ENCODE measurements at regions not wholly inside any gene's neighbourhood (a gene's known extent, or its start where the extent isn't known, plus 50 kb on each side); places are given as distances from the start of the nearest gene placed in this dataset.

DNA sequence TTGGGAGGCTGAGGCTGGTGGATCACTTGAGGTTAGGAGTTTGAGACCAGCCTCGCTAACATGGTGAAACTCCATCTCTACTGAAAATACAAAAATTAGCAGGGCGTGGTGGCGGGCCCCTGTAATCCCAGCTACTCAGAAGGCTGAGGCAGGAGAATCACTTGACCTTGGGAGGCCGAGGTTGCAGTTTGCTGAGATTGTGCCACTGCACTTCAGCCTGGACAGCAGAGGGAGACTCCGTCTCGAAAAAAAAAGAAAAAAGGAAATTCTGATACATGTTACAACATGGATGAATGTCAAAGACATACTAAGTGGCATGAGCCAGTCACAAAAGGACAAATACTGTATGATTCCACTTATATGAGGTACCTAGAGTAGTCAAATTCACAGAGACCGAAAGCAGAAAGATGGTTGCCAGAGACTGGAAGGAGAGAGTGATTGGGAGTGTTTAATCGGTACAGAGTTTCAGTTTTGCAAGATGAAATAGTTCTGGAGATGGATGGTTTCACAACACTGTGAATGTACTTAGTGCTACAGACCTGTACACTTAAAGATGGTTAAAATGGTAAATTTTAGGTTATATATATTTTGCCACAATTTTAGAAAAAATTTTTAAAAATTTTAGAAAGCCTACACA is 92.3 kb downstream of the BLID start:
- H3K23me2 ChIP-seq (ENCODE audit: insufficient read length, low read depth, low read length, poor library complexity, severe bottlenecking), result no peaks in the 10 kb centered on the region
- H3K23ac ChIP-seq (ENCODE audit: insufficient read length, low read depth, low read length), result no peak overlapping the region
- H2BK120ac ChIP-seq (ENCODE audit: low read depth, low read length, poor library complexity, severe bottlenecking), result no peak overlapping the region
- no peaks in the 10 kb centered on the region for H3K36me3 Mint-ChIP-seq (ENCODE audit: insufficient read depth in 1 of 3, low read depth in 3 of 3)
- no peak overlapping the region for H4K8ac ChIP-seq (replicated peaks; ENCODE audit: insufficient read length, low read depth, low read length)
- no peak overlapping the region for H4K5ac ChIP-seq (ENCODE audit: insufficient read length, low read depth, low read length)
- DNase-seq, result no peak
- H3K9ac ChIP-seq (ENCODE audit: extremely low read depth, insufficient read length, low read length), result no peak overlapping the region
- H2BK5ac ChIP-seq (ENCODE audit: insufficient read length, low read length), result no peak overlapping the region
- no peaks in the 10 kb centered on the region for H3K27me3 ChIP-seq (ENCODE audit: insufficient read depth, low read length)
- no peak overlapping the region for H2BK15ac ChIP-seq (ENCODE audit: low read depth, low read length)
- no peak overlapping the region for H3K56ac ChIP-seq (ENCODE audit: insufficient read length, low read depth, low read length)
- H3K27me3 Mint-ChIP-seq (ENCODE audit: low read depth), result no peaks in the 10 kb centered on the region; the same call in 1 of the 2 replicates
- no peak overlapping the region for H2BK12ac ChIP-seq (ENCODE audit: insufficient read length, low read depth, low read length)
- H3K27ac Mint-ChIP-seq, result no peak overlapping the region
- WGBS (ENCODE audit: extremely low coverage, insufficient read length, low lambda C conversion rate), result no CpG with 5 or more reads among the region's 8 CpGs
- H3K4me3 Mint-ChIP-seq, result no peak overlapping the region
- no peak overlapping the region for H3K4ac ChIP-seq (ENCODE audit: low read depth, low read length)
- H3K79me2 ChIP-seq (ENCODE audit: insufficient read depth, low read length), result no peaks in the 10 kb centered on the region
- H4K20me1 ChIP-seq (ENCODE audit: control insufficient read depth, insufficient read depth, insufficient read length), result no peaks in the 10 kb centered on the region
- H3T11ph ChIP-seq (ENCODE audit: low read length), result no peak overlapping the region
- H3K27ac ChIP-seq (ENCODE audit: insufficient read length, low read depth, low read length), result no peak overlapping the region
- H3K18ac ChIP-seq (ENCODE audit: insufficient read length, low read depth, low read length), result no peak overlapping the region
- H3K9me3 ChIP-seq (ENCODE audit: control insufficient read depth, low read depth, low read length), result no peaks in the 10 kb centered on the region
- H4K91ac ChIP-seq (ENCODE audit: insufficient read length, low read depth, low read length), result no peak overlapping the region
- no peak overlapping the region for H3K4me2 ChIP-seq (ENCODE audit: insufficient read depth, insufficient read length, low read length)
- H3K9me3 Mint-ChIP-seq, result no peaks in the 10 kb centered on the region
- no peak overlapping the region for H3K14ac ChIP-seq (ENCODE audit: insufficient read depth, low read length)
- H2AK5ac ChIP-seq (ENCODE audit: insufficient read length, low read length), result no peak overlapping the region
- no peaks in the 10 kb centered on the region for H3K79me1 ChIP-seq (ENCODE audit: insufficient read depth, low read depth, low read length, poor library complexity, severe bottlenecking)
- H2AFZ ChIP-seq (ENCODE audit: low read length), result no peak overlapping the region
- H3K4me1 ChIP-seq (ENCODE audit: insufficient read depth, low read length), result no peaks in the 10 kb centered on the region
- no peak overlapping the region for H2BK20ac ChIP-seq (ENCODE audit: low read depth, low read length, poor library complexity, severe bottlenecking)
- TF ChIP-seq, protein P1, sequence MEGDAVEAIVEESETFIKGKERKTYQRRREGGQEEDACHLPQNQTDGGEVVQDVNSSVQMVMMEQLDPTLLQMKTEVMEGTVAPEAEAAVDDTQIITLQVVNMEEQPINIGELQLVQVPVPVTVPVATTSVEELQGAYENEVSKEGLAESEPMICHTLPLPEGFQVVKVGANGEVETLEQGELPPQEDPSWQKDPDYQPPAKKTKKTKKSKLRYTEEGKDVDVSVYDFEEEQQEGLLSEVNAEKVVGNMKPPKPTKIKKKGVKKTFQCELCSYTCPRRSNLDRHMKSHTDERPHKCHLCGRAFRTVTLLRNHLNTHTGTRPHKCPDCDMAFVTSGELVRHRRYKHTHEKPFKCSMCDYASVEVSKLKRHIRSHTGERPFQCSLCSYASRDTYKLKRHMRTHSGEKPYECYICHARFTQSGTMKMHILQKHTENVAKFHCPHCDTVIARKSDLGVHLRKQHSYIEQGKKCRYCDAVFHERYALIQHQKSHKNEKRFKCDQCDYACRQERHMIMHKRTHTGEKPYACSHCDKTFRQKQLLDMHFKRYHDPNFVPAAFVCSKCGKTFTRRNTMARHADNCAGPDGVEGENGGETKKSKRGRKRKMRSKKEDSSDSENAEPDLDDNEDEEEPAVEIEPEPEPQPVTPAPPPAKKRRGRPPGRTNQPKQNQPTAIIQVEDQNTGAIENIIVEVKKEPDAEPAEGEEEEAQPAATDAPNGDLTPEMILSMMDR (conservative IDR thresholded peaks at IDR 0.05), result no peak
- H3K4me1 Mint-ChIP-seq, result peaks cover 8% of the 10 kb centered on the region in 2 experiments; a peak in 2 of 4 replicates
